ENCODE measurements at regions not wholly inside any gene's neighbourhood (a gene's known extent, or its start where the extent isn't known, plus 50 kb on each side); places are given as distances from the start of the nearest gene placed in this dataset.

GRCh38 chr3:165455793-165456192 is 259.6 kb upstream of the SLITRK3 start:
- intact Hi-C loops (cut with DNase I), result no loop called here
- Histone ChIP-seq H3K4me3 (no peak overlapping the region), H3K27me3 (no peaks in the 10 kb centered on the region), H3K4me1 (no peaks in the 10 kb centered on the region), H3K36me3 (replicated peaks in 1 of 2; ENCODE audit: insufficient read depth in 1 of 2, low read depth in 2 of 2) (no peaks in the 10 kb centered on the region), H3K27ac (no peak overlapping the region), H3K9me3 (peaks cover 0 to 5% (median 0%) of the 10 kb centered on the region in 3 donors)
- WGBS, 2 donors, result 79 to 81% methylated on average over 3 of the region's 3 CpGs
- no peak for TF ChIP-seq CTCF (IDR thresholded peaks at IDR 0.05)
- TF ChIP-seq POLR2A (IDR thresholded peaks at IDR 0.05), result no peak
- ATAC-seq (no peak), DNase-seq (no peak)

- 58 to 64% methylated on average over 2 of the region's 2 CpGs for WGBS, 2 donors
- ATAC-seq, result no peak
- intact Hi-C loops (cut with DNase I), result no loop called here
- Histone ChIP-seq H3K4me3 (no peak overlapping the region), H3K4me1 (no peaks in the 10 kb centered on the region), H3K27ac (no peak overlapping the region), H3K27me3 (no peaks in the 10 kb centered on the region), H3K9me3 (peaks cover 0 to 5% (median 0%) of the 10 kb centered on the region in 3 donors), H3K36me3 (replicated peaks in 1 of 2; ENCODE audit: insufficient read depth in 1 of 2, low read depth in 2 of 2) (no peaks in the 10 kb centered on the region)
- DNase-seq, result no peak
- no peak for TF ChIP-seq POLR2A (IDR thresholded peaks at IDR 0.05)
- no peak for TF ChIP-seq CTCF (IDR thresholded peaks at IDR 0.05)
Observed at GRCh38 chr3:165455360-165455759, 259.2 kb upstream of the SLITRK3 start.

GRCh38 chr3:165451371-165452070 is 255.3 kb upstream of the SLITRK3 start:
- H3K36me3 ChIP-seq (replicated peaks in 1 of 2; ENCODE audit: insufficient read depth in 1 of 2, low read depth in 2 of 2), result no peaks in the 10 kb centered on the region
- TF ChIP-seq CTCF (IDR thresholded peaks at IDR 0.05) (no peak), POLR2A (IDR thresholded peaks at IDR 0.05) (no peak)
- H3K27ac ChIP-seq, result no peak overlapping the region
- no peak overlapping the region for H3K4me3 ChIP-seq
- ATAC-seq (no peak), DNase-seq (no peak)
- peaks cover 0 to 5% (median 0%) of the 10 kb centered on the region in 3 donors for H3K9me3 ChIP-seq
- WGBS, 2 donors, result 58 to 82% methylated on average over 4 of the region's 4 CpGs
- no peaks in the 10 kb centered on the region for H3K27me3 ChIP-seq
- no peaks in the 10 kb centered on the region for H3K4me1 ChIP-seq
- intact Hi-C loops (cut with DNase I), result no loop called here

- Histone ChIP-seq H3K36me3 (replicated peaks in 1 of 2; ENCODE audit: insufficient read depth in 1 of 2, low read depth in 2 of 2) (no peaks in the 10 kb centered on the region), H3K27me3 (no peaks in the 10 kb centered on the region), H3K9me3 (no peaks in the 10 kb centered on the region), H3K4me3 (no peak overlapping the region), H3K27ac (no peak overlapping the region), H3K4me1 (no peaks in the 10 kb centered on the region)
- intact Hi-C loops (cut with DNase I), result no loop called here
- whole genome bisulfite sequencing, 2 donors, result 76 to 81% methylated on average over 3 of the region's 3 CpGs
- ATAC-seq (no peak), DNase-seq (no peak)
- no peak for TF ChIP-seq CTCF (IDR thresholded peaks at IDR 0.05)
- no peak for TF ChIP-seq POLR2A (IDR thresholded peaks at IDR 0.05)
Observed at GRCh38 chr3:165446555-165446954, 250.4 kb upstream of the SLITRK3 start.

GRCh38 chr3:165444745-165445144 is 248.6 kb upstream of the SLITRK3 start:
- Histone ChIP-seq H3K4me1 (no peaks in the 10 kb centered on the region), H3K27me3 (no peaks in the 10 kb centered on the region), H3K27ac (no peak overlapping the region), H3K36me3 (replicated peaks in 1 of 2; ENCODE audit: insufficient read depth in 1 of 2, low read depth in 2 of 2) (no peaks in the 10 kb centered on the region), H3K4me3 (no peak overlapping the region), H3K9me3 (no peaks in the 10 kb centered on the region)
- 74 to 81% methylated on average over 4 of the region's 4 CpGs for WGBS, 2 donors
- no peak for TF ChIP-seq CTCF (IDR thresholded peaks at IDR 0.05)
- TF ChIP-seq POLR2A (IDR thresholded peaks at IDR 0.05), result no peak
- DNase-seq (no peak), ATAC-seq (no peak)
- intact Hi-C loops (cut with DNase I), result no loop called here
